HuH-7.5 (cell line): ENCODE measurements at regions not wholly inside any gene's neighbourhood (a gene's known extent, or its start where the extent isn't known, plus 50 kb on each side); places are given as distances from the start of the nearest gene placed in this dataset.
"Not testable (repeated sequence)": the region's sequence is repeated elsewhere in the genome, so short reads cannot be mapped to it uniquely, and the experiment has no call there.

Experiments
- DNase-seq: peaks from one replicate; pipeline ENCODE4 v3.0.0; 2011; ENCODE audit warnings: low spot score

DNA sequence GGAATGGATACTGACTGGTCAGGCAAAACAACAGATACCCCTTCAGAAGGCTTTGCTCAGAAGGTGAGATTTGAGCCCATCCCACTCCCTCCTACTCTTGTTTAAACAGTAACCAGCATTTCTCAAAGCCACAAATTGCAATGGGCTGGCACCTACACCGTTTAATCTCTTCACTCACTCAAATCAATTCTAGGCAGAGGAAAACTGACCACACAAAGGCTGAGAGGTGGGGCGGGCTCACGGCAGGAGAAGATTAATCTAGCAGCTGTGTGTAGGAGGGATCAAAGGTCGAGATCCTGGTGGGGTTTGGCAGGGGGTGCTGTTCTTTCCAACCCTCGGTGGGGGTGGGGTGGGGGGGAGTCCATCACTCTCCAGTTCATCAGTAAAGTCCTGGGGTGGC is 622.4 kb downstream of the BCOR start:
- no peak for DNase-seq

DNA sequence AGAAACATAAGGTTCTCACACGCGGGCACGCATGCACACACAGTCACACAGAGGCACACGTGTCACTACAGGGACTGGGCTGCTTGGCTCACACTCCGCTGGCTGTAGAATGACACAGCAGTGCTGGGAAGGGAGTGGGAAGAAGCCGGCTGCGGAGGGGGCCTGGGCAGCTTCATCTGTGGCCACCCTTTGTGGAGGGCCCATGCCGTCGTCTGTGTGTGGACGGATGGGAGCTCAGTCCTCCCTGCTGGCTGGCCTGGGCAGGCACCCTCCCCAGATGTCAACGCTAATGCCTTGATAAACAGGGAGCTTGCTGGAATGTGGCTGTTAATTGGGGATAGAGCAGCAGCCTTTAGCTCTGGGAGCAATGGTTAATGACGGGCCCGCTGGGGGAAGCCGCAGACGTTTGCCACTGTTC is 621.1 kb downstream of the BCOR start:
- DNase-seq = no peak

DNA sequence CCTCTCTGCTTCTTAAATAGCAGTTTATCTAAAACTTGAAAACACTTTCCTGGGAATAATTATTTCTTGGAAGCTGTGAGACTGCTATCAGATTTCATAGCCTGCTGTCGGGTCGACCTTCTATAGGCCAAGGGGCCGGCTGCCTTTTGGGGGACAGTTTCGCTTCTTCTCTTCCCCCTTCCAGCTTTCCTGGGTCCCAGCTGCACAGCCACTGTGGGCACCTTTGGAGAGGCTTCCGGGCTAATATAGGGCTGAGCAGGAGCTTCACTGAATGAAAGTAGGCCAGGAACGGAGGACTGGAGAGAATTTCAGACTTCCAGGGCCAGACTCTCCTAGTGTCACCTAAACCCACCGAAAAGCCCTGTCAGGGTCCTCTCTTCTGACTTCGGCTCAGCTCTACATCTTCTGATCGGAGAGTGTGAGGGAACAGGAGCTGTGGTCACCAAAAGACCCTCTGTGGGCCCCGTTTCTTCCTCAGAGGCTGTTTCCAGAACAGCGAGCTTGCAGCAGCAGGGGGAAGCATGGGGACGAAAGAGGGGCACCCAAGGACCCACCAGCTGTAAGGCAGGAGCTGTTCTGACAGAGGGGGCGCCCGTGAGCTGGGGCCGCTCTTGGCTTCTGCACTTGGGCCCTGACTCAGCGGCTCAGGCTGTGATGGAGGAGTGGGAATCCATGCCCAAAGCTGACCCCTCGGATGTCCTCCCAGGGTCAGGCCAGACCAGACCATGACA is 620.6 kb downstream of the BCOR start:
- DNase-seq = no peak

DNA sequence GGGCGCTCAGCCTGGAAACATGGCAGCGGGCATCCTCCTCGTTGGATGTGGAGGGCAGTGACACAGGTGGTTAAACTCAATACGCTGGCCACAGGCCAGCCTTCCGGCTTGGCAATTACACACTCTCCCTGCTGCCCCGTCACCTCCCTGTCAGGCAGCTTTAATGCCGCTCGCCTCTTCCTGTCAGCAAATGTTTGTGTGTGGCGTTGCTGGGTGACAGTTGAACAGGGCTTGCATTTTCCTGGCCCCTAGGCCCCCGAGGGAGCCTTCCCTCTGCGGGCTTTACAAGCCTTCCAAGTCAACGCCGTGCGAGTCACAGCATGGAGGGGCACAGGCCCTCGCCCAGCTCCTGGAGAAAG is 620.0 kb downstream of the BCOR start:
- DNase-seq = no peak

DNA sequence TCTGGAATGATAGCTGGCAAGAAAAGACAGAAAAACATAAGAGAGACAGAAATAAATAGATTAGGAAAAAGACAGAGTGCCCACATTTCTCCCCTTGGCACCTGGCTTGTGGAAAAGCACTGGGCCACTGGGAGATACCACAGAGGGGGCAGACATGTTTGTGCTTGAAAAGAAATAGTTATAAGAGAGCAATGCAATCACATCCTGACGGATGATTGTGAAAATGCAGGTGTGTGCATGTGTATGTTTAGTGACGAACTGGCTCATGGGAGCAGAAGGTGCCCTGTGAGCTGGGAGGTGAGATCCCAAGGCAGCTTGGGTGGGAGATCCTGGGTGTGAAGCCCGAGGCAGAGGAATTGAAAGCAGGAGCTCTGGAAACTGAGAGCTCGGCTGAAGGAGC is 617.9 kb downstream of the BCOR start:
- DNase-seq = no peak

DNA sequence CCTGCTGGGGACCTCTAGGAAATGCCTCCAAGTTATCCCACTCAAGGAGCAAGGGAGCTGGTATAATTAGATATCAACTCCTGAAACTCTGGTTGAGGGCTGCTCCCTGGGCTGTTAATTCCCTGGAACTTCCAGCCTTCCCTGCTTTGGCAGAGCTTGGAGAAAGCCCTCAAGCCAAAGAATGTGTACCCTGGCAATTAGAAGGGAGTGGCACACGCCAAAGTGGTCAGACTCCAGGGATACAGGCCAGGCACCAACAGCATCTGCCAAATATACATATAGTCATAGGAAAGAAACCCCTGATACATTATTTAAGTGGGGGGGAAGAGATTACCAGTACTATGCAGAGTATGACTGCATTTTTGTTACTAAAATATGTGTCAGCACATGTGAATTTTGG is 616.8 kb downstream of the BCOR start:
- DNase-seq = no peak

DNA sequence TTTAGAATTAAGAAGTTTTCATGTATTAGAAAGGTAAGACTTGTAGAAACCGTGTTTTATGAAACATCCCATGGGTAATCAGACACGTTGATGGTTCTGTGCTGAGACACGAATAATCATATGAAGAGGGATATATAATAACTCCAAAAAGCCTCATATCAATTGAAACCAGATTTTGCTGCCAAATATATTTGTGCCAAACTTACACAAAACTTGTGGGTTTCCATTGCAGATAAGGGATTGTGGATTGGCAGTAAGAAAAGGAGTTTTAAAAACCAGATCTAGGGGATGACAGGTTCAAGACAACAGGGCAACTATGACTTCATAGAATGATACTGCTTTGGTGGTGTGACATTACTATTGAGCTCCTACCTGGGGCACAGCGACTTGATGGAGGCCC is 616.1 kb downstream of the BCOR start:
- no peak for DNase-seq

DNA sequence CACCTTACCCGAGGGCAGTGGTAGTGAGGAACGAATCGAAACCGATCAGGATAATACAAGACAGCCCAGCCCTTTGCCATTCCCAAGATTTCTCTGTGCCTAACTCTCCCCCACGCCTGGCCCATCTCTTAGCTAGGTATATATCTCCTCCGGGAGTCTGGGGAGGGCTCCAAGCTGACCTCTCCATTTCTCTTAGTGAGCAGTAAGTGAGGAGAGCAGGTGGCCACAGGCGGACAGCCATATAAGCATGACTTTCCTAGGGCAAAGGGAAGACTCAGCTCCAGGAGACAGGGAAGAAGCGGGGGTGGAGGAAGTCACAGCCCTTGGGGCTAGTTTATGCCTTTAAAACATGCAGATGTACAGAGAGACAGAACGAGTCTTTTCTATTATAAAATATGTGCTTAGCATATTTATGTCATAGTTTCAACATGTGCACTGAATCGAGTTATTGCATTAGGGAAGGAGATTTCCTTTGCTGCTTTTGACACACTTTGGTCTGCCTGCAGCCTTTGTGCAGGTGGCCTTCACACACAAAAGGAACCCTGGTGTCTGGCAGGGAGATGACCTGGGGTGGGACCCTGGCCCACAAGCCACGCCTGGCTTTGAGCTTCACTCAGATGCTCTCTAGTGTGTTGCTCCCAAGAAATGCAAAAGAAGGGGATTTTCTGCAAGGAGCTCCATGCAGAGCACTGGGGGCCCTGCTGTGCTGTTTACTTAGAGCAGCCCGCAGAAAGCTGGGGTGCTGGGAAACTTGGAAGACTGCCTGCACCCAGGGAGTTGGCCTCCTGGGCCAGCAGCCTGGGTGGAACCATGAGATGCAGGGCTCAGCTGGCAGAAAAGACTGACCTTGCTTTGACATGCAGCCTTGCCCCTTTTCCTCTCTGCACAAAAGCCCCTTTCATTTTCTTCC is 613.3 kb downstream of the BCOR start:
- DNase-seq = no peak

DNA sequence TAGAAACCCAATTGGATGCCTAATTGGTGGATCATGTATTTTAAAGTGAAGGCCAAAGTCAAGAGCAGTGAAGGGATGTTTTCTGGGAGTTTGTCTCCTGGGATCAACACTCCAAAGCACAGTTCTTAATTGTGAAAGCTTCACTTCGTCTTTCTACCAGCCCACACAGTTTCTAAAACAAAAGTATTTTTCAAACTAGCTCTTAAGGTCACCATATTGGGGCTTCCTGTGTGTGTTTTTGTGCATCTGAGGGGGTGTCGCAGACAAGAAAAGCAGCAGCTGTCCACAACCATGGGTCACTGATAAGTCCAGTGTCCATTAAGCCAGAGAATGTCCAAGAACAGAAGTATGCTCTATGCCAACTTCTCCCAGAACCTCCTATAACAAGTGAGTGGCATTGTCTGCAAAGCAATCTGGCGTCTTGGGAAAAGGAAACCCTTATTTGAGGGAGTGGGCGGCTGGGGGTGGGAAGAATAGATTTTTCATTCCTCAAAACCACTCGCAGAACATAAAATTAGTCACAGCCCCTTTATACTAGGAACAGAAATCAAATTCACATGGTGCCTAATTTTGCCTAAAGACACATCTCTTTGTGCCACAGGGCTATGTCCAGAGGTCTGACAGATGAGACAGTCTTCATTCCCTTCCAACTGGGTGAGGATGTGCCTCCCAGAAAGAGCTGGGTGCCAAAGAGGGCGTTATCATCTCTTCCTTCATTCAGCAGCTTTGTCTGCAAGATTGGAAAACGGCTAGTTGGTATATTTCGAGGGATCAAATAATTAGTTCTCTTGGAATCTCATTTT is 610.4 kb downstream of the BCOR start:
- DNase-seq = no peak

DNA sequence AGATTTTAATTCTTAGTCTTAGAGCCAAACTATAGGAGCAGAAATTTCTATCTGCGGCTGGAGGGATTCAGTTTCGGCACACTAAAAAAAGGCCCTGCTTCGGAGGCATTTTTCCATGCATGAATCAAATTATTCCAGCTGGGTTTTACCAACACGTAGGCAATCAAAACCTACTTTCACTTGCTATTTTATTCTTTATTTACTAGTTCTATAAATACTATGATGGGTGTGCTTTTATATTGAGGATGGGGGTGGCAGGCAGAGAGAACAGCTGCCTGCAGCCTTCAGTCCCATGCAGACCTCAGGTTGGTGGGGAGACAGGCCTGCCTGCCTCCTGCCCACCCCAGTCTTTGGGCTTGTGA is 609.8 kb downstream of the BCOR start:
- no peak for DNase-seq

DNA sequence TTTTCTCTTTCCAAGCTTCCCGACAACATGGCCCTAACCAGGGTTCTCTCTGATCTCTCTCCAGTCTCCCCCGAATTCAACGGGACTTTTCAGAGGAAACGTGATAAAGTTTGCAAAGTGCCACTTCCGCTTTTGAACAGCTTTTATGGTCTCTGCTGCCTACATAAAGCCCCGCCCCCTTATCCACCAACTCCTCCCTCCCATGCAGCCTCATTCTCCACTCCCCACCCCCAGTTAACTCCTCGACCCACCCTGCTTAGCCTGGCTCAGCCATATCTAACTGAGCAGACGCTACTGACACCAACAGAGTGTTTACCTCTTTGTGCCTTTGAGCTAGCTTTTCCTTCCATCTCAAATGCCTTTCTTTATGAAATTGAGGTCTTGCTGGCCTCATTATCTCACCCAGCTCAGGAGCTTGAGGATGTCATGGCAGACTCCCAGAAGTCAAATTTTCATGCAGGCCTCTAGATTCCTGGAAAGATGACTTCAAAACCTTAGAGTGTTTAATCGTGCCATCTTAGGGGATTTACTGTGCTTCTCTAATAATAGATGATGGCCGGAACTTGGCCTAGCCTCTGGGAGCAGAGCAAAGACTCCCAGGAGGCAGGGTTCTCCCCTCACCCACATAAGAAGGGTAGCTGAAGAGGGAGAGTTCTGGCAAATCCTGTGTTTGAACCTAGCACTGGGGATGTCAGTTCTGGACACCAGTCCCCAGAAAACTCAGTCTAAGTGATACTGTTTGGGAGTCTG is 606.0 kb downstream of the BCOR start:
- no peak for DNase-seq

DNA sequence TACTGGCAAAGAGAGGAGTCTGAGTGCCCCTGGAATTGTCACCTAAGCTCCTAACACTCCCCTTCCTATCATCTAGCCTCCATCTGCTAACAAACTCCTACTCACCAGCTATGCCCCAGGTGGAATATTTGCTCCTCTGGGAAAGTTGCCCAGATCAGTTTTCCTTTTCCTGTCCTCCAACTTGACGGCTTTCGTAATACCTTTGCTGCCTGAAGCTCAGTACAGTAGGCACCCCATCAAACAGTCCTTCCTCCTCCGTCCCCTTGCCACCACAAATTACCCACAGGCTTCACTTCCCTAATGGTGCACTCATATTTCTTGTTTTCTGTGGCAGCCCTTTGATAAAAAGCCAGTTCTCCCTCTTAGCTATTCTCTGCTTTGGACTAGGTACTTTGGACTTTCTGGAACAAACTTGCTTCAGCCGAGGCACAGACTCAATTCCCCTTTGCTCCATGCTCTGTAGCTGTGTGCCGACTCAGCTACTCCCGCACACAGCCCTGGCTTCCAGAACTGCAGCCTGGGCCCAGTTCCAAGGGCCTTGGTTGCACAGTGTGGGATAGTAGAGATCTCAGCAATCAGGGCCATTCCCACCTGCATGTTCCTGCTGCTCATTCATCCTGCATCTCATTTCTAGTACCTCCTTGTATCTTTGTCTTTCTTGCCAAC is 605.1 kb downstream of the BCOR start:
- no peak for DNase-seq

DNA sequence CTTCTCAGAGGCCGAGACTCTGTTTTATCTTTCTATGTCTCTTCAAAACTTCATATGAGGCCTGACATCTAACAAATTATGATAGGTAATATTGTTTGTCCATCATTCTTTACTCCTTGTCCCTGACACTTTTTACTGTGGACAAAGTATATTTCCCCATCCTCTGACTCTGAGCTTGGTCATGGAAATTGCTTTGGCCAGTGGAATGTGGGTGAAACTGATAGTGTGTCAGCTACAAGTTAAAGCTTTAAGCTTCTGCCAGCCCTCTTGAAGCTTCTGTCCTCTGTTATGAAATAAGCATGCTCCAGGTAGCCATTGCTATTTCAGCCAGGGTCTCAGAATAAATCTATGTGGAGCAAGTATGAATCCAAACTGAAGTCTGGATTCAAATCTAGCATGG is 604.6 kb downstream of the BCOR start:
- DNase-seq = no peak

DNA sequence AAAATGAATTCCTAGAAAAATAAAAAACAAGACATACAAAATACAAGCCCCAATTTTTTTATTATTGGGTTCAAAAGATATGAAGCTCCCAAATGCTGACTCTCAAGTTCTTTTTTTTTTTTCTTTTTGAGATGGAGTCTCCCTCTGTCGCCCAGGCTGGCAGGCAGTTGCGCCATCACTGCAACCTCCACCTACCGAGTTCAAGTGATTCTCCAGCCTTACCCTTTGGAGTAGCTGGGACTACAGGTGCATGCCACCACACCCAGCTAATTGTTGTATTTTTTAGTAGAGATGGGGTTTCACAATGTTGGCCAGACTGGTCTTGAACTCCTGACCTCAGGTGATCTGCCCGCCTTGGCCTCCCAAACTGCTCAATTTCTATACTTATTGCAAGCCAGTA is 600.6 kb downstream of the BCOR start:
- DNase-seq = not testable (repeated sequence)

DNA sequence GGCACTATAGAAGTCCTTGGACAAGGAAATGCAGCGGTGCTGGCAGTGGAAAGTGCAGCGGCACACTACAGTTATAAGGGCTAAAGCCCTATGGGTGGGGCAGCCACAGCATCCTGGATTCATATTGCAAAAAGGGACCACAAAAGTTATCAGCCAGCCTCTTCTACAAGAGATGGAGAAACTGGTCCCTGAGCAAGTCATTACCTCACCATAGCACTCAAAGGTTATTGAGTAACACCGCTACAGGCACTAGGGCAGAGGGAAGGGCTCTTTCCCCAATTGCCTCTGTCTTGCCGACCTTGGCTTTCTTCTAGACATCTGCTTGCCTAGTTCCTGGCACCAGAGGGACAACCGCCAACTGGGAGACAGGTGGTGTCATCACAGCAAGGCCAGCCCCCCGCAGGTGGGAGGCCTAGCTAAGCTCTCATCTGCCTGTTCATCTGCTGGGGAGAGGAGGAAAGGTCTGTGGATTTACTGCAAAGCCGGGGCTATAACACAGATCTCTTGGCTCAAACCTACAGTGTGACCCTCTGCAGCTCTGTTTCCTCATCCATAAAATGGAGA is 600.0 kb downstream of the BCOR start:
- no peak for DNase-seq

DNA sequence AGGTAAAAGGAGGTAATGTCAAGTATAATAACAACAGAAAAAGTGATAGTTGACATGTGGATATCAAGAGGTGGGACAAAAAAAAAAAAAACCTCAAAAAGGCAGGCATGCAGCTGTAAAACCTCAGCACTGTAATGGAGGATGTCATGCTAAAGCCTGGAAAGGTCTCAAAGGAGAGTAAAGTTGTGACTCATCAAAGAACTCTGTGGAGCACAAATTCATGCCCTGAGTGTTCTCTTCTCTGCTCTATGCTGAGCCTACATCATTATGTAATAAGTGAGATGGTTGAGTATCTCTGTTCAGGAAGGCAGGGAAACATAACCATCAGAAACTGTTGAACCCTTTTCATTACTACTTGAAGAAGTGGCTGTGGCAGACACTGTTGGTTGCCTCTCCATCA is 597.8 kb downstream of the BCOR start:
- DNase-seq = no peak

DNA sequence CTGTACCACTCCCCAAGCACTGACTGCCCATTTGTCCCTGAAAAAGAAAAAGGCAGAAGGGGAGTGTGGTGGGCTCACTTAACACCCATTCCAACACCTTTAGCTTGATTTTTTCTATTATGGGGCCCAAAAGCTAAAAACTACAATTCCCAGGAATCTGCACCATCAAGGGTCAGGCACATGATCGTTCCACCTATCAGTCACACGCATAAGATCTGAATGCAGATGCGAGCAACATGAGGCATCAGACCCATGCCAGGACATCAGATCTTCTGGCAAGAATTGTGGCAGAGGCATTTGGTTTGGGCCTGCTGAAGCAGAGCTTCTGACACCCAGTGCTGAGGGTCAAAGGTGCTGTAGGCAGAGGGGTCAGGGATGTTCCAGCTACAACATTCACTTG is 595.9 kb downstream of the BCOR start:
- DNase-seq = no peak

DNA sequence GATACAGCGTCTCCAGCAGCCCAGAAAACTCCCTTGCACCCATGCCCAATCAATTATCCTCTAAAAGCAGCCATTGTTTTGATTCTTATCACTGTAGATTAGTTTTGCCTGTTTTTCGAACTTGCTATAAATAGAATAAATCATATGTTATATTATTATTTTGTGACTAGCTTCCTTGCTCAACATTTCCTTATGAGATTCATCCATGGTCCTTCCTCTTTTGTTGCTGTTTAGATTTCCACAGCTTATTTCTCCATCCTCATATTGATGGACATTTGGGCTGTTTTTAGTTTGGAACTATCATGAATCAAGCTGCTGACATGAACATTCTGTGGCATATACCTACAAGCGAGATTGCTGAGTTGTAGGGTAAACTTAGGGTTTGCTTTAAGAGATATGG is 595.3 kb downstream of the BCOR start:
- DNase-seq = no peak

DNA sequence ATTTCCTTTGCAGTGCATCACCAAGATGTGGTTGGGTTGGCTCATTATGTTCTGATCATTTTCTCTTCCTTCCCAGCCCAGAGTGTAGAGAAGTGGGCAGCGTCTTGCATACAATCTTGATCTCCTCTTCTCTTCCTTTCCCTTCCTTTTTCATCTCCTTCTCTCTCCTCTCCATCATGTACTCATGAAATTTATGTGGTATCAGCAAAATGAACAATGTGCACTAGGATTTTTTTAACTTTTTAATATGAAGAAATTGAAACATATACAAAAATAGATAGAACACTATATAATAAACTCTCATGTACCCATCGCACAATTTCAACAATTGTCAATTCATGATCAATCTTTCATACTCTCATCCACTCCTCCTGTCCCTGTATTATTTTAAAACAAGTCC is 593.5 kb downstream of the BCOR start:
- DNase-seq = no peak

DNA sequence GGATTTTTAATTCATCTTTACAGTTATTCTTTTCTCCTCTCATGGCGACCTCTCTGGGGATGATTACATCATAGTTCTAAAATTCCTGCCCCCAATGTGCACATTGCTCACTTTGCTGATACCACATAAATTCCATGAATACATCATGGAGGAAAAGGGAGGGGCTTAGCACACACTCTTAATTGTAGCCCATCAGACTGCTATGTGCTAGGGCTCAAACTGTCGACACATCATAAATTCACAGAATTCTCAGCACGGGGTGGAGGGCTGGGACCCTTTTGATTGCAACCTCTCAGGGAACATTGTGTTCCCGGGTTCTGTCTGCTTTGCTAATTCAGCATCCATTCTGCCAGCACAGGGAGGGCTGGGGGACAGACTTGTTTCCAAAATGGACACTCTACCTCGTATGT is 592.9 kb downstream of the BCOR start:
- DNase-seq = no peak

DNA sequence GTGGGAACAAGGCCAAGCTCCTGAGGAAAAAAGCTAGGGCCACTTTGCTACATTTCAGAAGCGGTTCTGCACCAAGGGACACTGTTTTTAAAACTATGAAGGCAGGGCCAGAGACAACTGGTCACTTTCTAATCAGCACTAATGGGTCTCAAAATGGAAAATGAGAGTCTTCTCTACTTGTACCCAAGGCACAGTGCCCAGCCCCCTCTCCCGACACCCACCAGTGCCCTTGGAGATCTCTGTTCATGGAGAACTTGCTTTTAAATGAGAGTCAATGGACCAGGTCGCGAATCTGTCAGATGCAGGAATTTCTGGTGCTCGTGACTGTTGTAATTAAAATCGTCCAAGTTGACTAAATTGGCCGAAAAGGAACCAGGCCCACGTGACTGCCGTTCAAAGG is 591.6 kb downstream of the BCOR start:
- DNase-seq = no peak
